Activated CD4-positive, CD25-positive, alpha-beta regulatory T cell treated with anti-CD3 and anti-CD28 coated beads, Interleukin-2, amount 50 U/mL, for 24 hours (primary cell): ENCODE measurements at regions not wholly inside any gene's neighbourhood (a gene's known extent, or its start where the extent isn't known, plus 50 kb on each side); places are given as distances from the start of the nearest gene placed in this dataset.

Source experiments
- ATAC-seq, 2 donors: fragments of 150-1000 bp; cut with Tn5 transposase; one replicate each; pipeline ENCODE4 v1.10.0; 2021; ENCODE audit warnings: mild to moderate bottlenecking in 1 of 2, moderate library complexity in 1 of 2

GRCh38 chr15:94683902-94684301 lies 452.5 kb downstream of the MCTP2 start:
- no peak for ATAC-seq

- no peak for ATAC-seq
These were observed 459.8 kb downstream of the MCTP2 start for GRCh38 chr15:94691169-94691568.

DNA sequence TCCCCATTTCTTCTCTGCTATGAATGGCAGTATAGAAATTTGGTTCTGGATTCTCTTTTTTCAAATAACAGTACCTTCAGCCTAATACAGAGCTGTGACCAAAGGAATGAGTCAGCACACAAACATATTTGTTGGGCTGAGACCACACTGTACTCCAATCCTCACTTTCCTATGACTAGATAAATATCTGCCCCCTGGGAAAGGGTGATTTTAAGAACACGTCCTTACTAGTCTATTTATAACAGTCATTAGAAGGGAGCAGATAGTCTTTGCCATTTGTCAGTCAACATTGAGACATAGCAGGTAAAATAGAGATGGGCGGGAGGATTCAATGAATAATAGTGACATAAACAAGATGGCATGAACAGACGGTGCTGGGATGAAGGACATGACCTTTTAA lies 461.3 kb downstream of the MCTP2 start:
- ATAC-seq, result no peak

GRCh38 chr15:94700211-94700610 lies 468.9 kb downstream of the MCTP2 start:
- no peak for ATAC-seq

- ATAC-seq, result no peak
These were observed 470.1 kb downstream of the MCTP2 start for GRCh38 chr15:94701281-94701985.

- no peak for ATAC-seq
These were observed 472.2 kb downstream of the MCTP2 start for GRCh38 chr15:94703596-94703995.

- ATAC-seq, result no peak
These were observed 473.1 kb downstream of the MCTP2 start for GRCh38 chr15:94704421-94704820.

DNA sequence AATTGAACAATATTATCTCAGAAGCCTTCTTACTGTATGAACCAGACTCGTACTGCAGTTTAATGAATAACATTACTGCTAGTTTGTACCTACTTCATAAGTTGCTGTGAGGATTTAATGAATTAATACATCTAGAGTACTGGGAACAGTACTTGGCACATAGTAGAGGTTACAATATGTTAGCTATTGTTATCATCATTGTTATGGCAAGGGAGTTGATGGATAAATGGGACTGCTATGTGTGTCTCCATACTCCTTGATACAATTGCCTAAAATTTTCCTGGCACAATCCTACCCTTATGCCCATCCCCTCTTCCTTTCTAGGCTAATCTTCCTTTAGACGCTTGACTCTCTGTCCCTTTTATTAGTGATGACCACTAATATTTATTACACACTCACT lies 473.6 kb downstream of the MCTP2 start:
- ATAC-seq, result no peak

DNA sequence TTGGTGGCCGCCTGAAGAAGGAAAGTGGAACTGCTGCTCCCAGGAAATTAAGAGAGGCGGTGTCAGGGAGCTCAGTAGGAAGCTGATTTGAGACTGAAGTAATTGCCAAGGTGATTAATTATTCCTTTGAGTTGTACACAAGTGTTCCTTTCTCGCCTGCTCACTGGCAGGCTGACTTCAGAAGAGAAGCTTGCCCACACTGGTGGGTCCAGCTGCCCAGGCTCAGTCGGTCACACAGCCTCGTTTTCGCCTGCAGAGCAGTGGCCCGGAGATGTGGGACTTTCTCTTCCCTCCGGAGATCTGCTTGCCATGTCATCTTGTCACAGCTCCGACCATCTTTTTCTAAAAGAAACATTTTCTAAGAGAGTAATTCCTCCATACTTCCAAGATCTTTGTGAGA lies 478.0 kb downstream of the MCTP2 start:
- ATAC-seq, result no peak

- ATAC-seq, result no peak
These were observed 490.8 kb downstream of the MCTP2 start for GRCh38 chr15:94722024-94722636.

- no peak for ATAC-seq
These were observed 492.4 kb downstream of the MCTP2 start for GRCh38 chr15:94723801-94724200.

DNA sequence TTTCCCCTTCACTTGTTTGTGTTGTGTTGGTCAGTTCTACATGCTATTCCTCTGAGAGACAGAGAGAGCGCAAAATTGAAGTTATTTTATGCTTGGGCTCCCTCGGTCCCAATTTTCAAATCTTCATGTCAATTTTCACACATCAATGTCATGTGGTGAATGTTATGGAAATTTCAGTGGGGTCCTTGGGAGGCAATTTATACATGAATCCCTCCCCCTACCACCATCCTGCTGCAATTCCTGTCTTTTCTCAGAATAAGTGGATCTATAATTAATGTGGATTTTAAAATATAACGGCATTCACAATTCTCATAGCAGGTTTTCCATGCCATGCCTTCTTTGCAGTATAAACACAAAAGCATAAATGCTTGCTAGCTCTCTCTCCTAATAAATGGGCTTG lies 499.9 kb downstream of the MCTP2 start:
- ATAC-seq, result no peak

DNA sequence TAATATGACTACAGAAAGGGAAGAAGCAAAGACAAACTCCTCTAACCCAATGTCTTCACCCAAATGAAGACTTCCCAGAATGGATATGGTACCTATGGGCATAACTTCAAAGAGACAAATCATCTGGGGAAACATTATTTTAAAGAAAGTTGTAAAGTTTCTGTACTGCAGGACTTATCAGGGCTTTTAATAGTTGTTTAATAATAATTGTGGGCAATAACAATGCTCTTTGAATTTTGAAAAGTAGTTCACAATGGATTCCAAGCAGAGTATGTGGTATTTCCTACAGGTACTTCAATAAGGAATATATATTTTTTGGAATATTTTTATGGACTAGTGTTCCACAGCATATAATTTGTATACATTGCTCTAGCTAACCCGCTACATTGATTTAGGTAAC lies 503.1 kb downstream of the MCTP2 start:
- ATAC-seq, result no peak

GRCh38 chr15:94736236-94736635 lies 504.9 kb downstream of the MCTP2 start:
- no peak for ATAC-seq

GRCh38 chr15:94739639-94740038 lies 508.3 kb downstream of the MCTP2 start:
- no peak for ATAC-seq

GRCh38 chr15:94740469-94740868 lies 509.1 kb downstream of the MCTP2 start:
- no peak for ATAC-seq

GRCh38 chr15:94743668-94744067 lies 512.3 kb downstream of the MCTP2 start:
- no peak for ATAC-seq

- ATAC-seq, result no peak
These were observed 512.9 kb downstream of the MCTP2 start for GRCh38 chr15:94744080-94744793.

- no peak for ATAC-seq
These were observed 514.0 kb downstream of the MCTP2 start for GRCh38 chr15:94745371-94745770.

- ATAC-seq, result no peak
These were observed 516.1 kb downstream of the MCTP2 start for GRCh38 chr15:94747510-94747909.

DNA sequence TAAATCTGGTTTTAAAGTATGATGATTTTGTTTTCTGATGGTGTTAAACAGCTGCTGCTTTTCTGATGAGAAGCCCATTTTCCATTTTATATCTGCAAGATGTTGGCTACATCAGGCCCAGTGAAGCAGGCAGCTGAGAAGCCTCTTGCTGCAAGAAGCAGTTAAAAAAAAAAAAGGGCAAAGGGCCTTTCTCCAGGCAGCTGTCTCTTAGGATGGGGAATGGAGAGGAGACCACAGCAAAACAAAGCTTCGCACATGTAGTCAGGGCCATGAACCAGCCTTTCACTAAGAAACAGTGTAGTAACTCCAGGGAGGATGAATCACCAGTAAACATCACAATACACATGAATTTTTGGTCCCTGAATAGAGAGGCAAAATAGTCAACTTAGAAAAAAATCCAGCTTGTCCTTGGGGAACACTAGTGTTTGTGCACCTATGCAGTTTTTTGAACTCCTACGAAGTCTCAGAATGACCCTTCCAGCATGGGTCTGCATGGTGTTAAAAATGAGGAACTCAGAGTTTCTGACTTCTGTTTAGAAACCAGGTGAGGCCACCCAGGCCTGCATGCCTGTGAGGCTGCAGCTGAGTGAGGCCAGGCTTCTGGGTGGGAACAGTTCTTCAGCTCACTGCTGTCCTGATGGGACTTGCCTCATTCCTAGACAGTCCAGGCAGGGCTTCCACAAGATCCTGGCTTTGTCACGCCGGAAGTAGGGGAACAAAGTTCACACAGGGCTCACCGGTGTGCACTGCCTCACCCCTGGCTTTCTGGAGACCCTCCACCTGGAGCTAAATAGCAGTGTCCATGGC lies 518.7 kb downstream of the MCTP2 start:
- no peak for ATAC-seq

DNA sequence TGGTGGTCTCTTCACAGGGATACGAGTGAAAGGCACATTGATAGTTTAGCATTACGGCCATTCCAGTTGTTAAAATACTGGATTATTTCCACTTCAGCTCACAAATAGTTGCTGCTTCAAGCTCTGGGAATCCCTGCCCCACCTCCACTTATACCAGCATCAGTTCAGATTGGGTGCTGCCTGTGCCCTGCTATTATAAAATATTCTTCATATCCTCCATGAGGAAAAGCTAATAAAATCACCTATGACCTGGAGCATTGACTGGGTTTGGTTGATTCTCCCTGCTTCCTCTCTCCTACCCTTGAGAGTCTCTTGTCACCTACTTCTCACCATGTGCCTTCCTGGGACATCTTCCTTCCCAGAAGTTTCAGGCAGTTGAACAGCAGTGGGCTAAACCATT lies 529.0 kb downstream of the MCTP2 start:
- ATAC-seq, result no peak

GRCh38 chr15:94761574-94761973 lies 530.2 kb downstream of the MCTP2 start:
- ATAC-seq, result no peak
